ENCODE measurements at regions not wholly inside any gene's neighbourhood (a gene's known extent, or its start where the extent isn't known, plus 50 kb on each side); places are given as distances from the start of the nearest gene placed in this dataset.
"Not testable (repeated sequence)": the region's sequence is repeated elsewhere in the genome, so short reads cannot be mapped to it uniquely, and the experiment has no call there.

DNA sequence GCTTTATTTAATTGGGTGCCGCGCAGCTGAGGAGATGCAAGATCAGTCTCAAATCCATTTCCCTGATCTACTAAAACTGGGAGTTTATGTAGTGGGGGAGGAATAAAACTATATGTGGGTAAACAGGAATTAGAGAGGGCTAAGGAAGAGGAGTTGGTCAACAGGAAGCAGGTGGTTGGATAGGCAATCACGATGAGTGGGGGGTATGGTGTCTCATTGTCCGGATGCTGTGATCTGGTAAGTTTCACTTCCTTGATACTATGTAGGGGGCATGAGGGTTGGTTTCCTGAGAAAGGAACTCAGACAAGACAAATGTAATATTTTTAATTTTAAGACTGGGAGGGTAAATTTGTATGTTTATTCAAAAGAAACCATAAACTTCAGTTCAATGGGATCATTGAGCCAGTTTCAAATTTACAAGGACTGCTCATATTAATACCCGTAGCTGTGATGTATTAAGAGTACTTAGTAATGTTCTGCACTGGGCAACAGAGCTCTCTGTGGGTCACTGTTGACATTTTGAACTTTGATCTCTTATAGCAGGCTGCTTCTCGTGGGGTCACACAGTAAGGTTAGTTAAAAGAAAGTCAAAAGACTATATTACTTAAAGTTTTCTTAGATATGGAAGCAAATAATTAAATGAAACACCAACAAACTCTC is 786.2 kb upstream of the FBXO33 start:
- H3K27ac ChIP-seq = no peak overlapping the region
- TF ChIP-seq POLR2A (IDR thresholded peaks at IDR 0.05) = no peak
- no peak for TF ChIP-seq POLR2AphosphoS5 (IDR thresholded peaks at IDR 0.05)
- TF ChIP-seq, protein P1, sequence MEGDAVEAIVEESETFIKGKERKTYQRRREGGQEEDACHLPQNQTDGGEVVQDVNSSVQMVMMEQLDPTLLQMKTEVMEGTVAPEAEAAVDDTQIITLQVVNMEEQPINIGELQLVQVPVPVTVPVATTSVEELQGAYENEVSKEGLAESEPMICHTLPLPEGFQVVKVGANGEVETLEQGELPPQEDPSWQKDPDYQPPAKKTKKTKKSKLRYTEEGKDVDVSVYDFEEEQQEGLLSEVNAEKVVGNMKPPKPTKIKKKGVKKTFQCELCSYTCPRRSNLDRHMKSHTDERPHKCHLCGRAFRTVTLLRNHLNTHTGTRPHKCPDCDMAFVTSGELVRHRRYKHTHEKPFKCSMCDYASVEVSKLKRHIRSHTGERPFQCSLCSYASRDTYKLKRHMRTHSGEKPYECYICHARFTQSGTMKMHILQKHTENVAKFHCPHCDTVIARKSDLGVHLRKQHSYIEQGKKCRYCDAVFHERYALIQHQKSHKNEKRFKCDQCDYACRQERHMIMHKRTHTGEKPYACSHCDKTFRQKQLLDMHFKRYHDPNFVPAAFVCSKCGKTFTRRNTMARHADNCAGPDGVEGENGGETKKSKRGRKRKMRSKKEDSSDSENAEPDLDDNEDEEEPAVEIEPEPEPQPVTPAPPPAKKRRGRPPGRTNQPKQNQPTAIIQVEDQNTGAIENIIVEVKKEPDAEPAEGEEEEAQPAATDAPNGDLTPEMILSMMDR (IDR thresholded peaks at IDR 0.05) = no peak
- TF ChIP-seq EP300 (IDR thresholded peaks at IDR 0.05) = no peak
- 68 to 72% methylated on average over 6 of the region's 6 CpGs for WGBS, 2 donors

DNA sequence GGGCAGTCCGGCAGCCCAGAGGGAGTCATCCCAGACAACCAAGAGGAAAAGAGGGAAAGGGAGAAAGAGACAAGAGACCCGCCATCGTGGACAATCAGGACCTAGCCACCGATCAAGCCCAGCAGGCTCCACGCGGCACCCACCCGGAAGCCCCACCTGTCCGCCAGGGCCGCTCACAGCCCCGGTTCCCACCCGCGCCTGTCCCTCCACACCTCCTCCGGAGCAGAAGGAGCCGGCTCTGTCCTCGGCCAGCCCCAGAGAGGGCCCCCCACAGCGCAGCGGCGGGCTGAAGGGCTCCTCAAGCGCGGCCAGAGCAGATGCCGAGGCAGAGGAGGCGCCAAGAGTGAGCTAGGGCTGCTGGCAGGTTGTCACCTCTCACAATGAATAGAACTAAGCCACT is 784.7 kb upstream of the FBXO33 start:
- Histone ChIP-seq H3K9me3 (no peaks in the 10 kb centered on the region), H3K27ac (no peak overlapping the region), H3K4me1 (no peaks in the 10 kb centered on the region), H3K36me3 (no peaks in the 10 kb centered on the region), H3K27me3 (no peaks in the 10 kb centered on the region), H3K4me3 (no peak overlapping the region)
- 94 to 95% methylated on average over 22 of the region's 22 CpGs for WGBS, 2 donors
- intact Hi-C loops (cut with DNase I) = no loop called here
- TF ChIP-seq POLR2AphosphoS5 (IDR thresholded peaks at IDR 0.05) (no peak), POLR2A (IDR thresholded peaks at IDR 0.05) (no peak), EP300 (IDR thresholded peaks at IDR 0.05) (no peak)
- TF ChIP-seq, protein P1 (IDR thresholded peaks at IDR 0.05) = no peak
- no peak for DNase-seq

More for the DNA sequence above, 786.2 kb upstream of the FBXO33 start:
- no peaks in the 10 kb centered on the region for H3K36me3 ChIP-seq
- H3K4me3 ChIP-seq = no peak overlapping the region
- no peak for DNase-seq
- intact Hi-C loops (cut with DNase I) = no loop called here
- no peaks in the 10 kb centered on the region for H3K27me3 ChIP-seq
- H3K9me3 ChIP-seq = no peaks in the 10 kb centered on the region
- H3K4me1 ChIP-seq = no peaks in the 10 kb centered on the region

DNA sequence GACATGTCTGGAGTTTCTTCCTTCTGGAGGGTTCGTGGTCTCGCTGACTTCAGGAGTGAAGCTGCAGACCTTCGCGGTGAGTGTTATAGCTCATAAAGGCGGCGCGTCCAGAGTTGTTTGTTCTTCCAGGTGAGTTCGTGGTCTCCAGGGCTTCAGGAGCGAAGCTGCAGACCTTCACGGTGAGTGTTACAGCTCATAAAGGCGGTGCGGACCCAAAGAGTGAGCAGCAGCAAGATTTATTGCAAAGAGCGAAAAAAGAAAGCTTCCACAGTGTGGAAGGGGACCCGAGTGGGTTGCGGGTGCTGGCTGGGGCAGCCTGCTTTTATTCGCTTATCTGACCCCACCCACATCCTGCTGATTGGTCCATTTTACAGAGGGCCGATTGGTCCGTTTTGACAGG is 784.2 kb upstream of the FBXO33 start:
- H3K36me3 ChIP-seq; H3K9me3 ChIP-seq; H3K27me3 ChIP-seq; intact Hi-C loops (cut with DNase I); H3K4me3 ChIP-seq; DNase-seq; H3K27ac ChIP-seq; H3K4me1 ChIP-seq: not testable (repeated sequence)
- WGBS, 2 donors = 90 to 94% methylated on average over 18 of the region's 18 CpGs

DNA sequence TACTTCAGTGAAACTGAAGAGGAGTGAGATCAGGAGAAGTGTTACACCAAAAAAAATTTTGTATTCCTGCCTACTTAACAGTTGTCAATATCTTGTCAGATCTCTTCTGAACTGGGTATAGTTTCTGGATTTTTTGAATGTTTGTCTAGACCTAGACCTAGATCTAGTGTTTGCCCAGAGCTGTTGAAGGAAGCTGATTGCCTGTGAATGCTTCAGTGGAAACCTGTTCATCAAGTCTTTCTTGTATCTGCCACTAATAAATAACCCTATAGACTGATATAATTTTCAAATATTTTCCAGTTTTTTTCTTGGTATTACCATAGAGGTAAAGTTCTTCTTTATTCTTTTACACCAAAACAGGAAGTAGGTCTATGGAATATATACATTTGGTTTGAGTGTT is 781.5 kb upstream of the FBXO33 start:
- no peak for TF ChIP-seq EP300 (IDR thresholded peaks at IDR 0.05)
- TF ChIP-seq POLR2AphosphoS5 (IDR thresholded peaks at IDR 0.05) = no peak
- TF ChIP-seq POLR2A (IDR thresholded peaks at IDR 0.05) = no peak
- TF ChIP-seq, protein P1 (IDR thresholded peaks at IDR 0.05) = no peak
- H3K27me3 ChIP-seq = no peaks in the 10 kb centered on the region
- intact Hi-C loops (cut with DNase I) = no loop called here
- no peak overlapping the region for H3K4me3 ChIP-seq
- H3K27ac ChIP-seq = no peak overlapping the region
- DNase-seq = no peak
- no peaks in the 10 kb centered on the region for H3K36me3 ChIP-seq
- H3K9me3 ChIP-seq = peaks cover 0 to 2% (median 0%) of the 10 kb centered on the region in 4 donors
- H3K4me1 ChIP-seq = no peaks in the 10 kb centered on the region

DNA sequence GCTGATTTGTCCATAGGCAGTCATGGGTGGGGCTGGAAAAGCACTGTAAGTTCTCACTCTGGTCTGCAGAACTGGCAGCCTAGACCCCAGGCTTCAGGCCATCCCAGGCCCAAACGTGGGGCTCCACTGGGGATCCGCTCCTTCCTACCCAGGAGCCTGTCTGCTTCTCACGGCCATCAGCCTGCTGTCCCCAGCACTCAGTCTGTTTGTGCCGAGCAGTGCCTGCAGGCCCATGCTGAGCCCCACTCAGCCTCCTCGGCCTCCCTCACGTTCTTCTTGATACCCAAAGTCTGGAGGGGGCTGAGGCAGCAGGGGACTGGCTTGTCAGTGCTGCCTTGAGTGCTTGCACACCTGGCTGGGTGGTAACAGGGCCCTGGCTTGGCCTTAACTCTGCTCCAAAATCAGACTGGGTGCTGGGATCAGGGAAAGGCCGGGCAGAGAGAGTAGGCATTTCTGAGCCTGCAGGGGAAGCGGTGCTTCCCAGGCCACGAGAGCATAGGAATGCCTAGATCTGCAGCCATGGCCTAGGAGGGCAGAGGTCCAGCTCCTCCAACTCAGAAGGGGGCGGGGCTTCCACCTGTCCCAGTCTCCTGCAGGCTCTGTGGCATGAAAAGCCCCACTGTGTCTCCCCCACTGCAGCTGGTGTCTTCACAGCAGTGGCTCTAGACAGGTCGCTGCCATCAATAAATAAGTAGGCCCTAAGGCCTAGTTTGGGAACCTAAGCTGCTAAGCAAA is 772.4 kb upstream of the FBXO33 start:
- peaks cover 0 to 4% (median 1%) of the 10 kb centered on the region in 4 donors for H3K9me3 ChIP-seq

More for the DNA sequence above, 772.4 kb upstream of the FBXO33 start:
- Histone ChIP-seq H3K36me3 (no peaks in the 10 kb centered on the region), H3K4me1 (no peaks in the 10 kb centered on the region), H3K27ac (no peak overlapping the region), H3K27me3 (no peaks in the 10 kb centered on the region), H3K4me3 (no peak overlapping the region)
- no peak for DNase-seq
- TF ChIP-seq POLR2AphosphoS5 (IDR thresholded peaks at IDR 0.05) = no peak
- no peak for TF ChIP-seq POLR2A (IDR thresholded peaks at IDR 0.05)
- TF ChIP-seq, protein P1 (IDR thresholded peaks at IDR 0.05) = no peak
- 67 to 81% methylated on average over 11 of the region's 11 CpGs for WGBS, 2 donors
- intact Hi-C loops (cut with DNase I) = no loop called here
